ENCODE measurements at regions not wholly inside any gene's neighbourhood (a gene's known extent, or its start where the extent isn't known, plus 50 kb on each side); places are given as distances from the start of the nearest gene placed in this dataset.

- Histone ChIP-seq H3K9me1 (ENCODE audit: control insufficient read depth, insufficient read depth, low read length) (no peaks in the 10 kb centered on the region), H3K79me2 (ENCODE audit: control insufficient read depth, insufficient read depth, low read length) (no peaks in the 10 kb centered on the region), H2AFZ (ENCODE audit: low read depth, low read length) (no peak overlapping the region), H3K9ac (ENCODE audit: insufficient read depth in 1 of 2, low read depth in 2 of 2, low read length in 2 of 2) (no peak overlapping the region), H3K27ac (ENCODE audit: extremely low read depth, low read depth, low read length) (no peak overlapping the region), H3K36me3 (ENCODE audit: control insufficient read depth, insufficient read depth, low read length) (no peaks in the 10 kb centered on the region), H3K4me3 (no peak overlapping the region), H3K27me3 (ENCODE audit: control insufficient read depth in 2 of 2, insufficient read depth in 2 of 2, low read length in 2 of 2) (no peaks in the 10 kb centered on the region), H3K4me1 (replicated peaks in 1 of 2; ENCODE audit: control insufficient read depth in 2 of 2, insufficient read depth in 2 of 2, low read length in 2 of 2) (peaks cover 3 to 6% of the 10 kb centered on the region in 2 experiments; a peak in 2 of 5 replicates), H3K4me2 (ENCODE audit: insufficient read depth, low read length) (no peak overlapping the region), H3K9me3 (replicated peaks; ENCODE audit: control insufficient read depth, insufficient read depth, low read depth, low read length) (no peaks in the 10 kb centered on the region), H4K20me1 (replicated peaks; ENCODE audit: control insufficient read depth, insufficient read depth, low read length) (no peaks in the 10 kb centered on the region)
- POLR2A ChIA-PET: no interaction called here
- FAIRE-seq (no peak), DNase-seq (ENCODE audit: extremely low read depth in 1 of 4, low spot score in 3 of 4) (no peak), ATAC-seq (no peak)
- no TSS peak for BruUV-seq (replicated peaks)
- CTCF ChIA-PET (ENCODE audit: low intra/inter-chr PET ratio): no interaction called here
- intact Hi-C loops (cut with micrococcal nuclease): no loop called here
- in situ Hi-C loops (cut with MboI): no loop called here
- no peak for TF ChIP-seq ZNF398 (CRISPR knock-in tag; IDR thresholded peaks at IDR 0.05)
- TF ChIP-seq MEF2A (IDR thresholded peaks at IDR 0.05; ENCODE audit: control insufficient read depth, low read depth, low read length): no peak
- no peak for TF ChIP-seq STAG1 (CRISPR knock-in tag; IDR thresholded peaks at IDR 0.05; ENCODE audit: borderline replicate concordance)
- WGBS (ENCODE audit: insufficient coverage, low coverage, missing lambda C conversion rate): 48% methylated on average over 4 of the region's 4 CpGs
These were observed 129.0 kb downstream of the CEP57L1 start for GRCh38 chr6:109224107-109224875.

Data from K562 (cell line).